ENCODE measurements at regions not wholly inside any gene's neighbourhood (a gene's known extent, or its start where the extent isn't known, plus 50 kb on each side); places are given as distances from the start of the nearest gene placed in this dataset.

GRCh38 chr18:25497151-25497794 lies 145.3 kb upstream of the ZNF521 start:
- TF ChIP-seq CTCF (IDR thresholded peaks at IDR 0.05; ENCODE audit: low read depth, low read length) = no peak
- Histone ChIP-seq H3K27ac (no peak overlapping the region), H3K27me3 (ENCODE audit: insufficient read depth, low read depth, severe bottlenecking) (peaks cover 6% of the 10 kb centered on the region), H3K4me3 (ENCODE audit: low read depth, low read length) (no peak overlapping the region), H3K36me3 (no peaks in the 10 kb centered on the region), H3K9me3 (ENCODE audit: severe bottlenecking) (no peaks in the 10 kb centered on the region)
- DNase-seq = no peak

GRCh38 chr18:25496544-25496943 lies 144.6 kb upstream of the ZNF521 start:
- Histone ChIP-seq H3K9me3 (ENCODE audit: severe bottlenecking) (no peaks in the 10 kb centered on the region), H3K36me3 (no peaks in the 10 kb centered on the region), H3K4me3 (ENCODE audit: low read depth, low read length) (no peak overlapping the region), H3K27me3 (ENCODE audit: insufficient read depth, low read depth, severe bottlenecking) (peaks cover 5% of the 10 kb centered on the region), H3K27ac (no peak overlapping the region)
- TF ChIP-seq CTCF (IDR thresholded peaks at IDR 0.05; ENCODE audit: low read depth, low read length) = no peak
- no peak for DNase-seq

GRCh38 chr18:25495606-25496005 lies 143.6 kb upstream of the ZNF521 start:
- H3K9me3 ChIP-seq (ENCODE audit: severe bottlenecking) = no peaks in the 10 kb centered on the region
- H3K27ac ChIP-seq = no peak overlapping the region
- DNase-seq = no peak
- H3K36me3 ChIP-seq = no peaks in the 10 kb centered on the region
- TF ChIP-seq CTCF (IDR thresholded peaks at IDR 0.05; ENCODE audit: low read depth, low read length) = no peak
- H3K4me3 ChIP-seq (ENCODE audit: low read depth, low read length) = no peak overlapping the region
- peaks cover 5% of the 10 kb centered on the region for H3K27me3 ChIP-seq (ENCODE audit: insufficient read depth, low read depth, severe bottlenecking)

- no peak for TF ChIP-seq CTCF (IDR thresholded peaks at IDR 0.05; ENCODE audit: low read depth, low read length)
- H3K4me3 ChIP-seq (ENCODE audit: low read depth, low read length) = no peak overlapping the region
- H3K36me3 ChIP-seq = no peaks in the 10 kb centered on the region
- peaks cover 12% of the 10 kb centered on the region for H3K27me3 ChIP-seq (ENCODE audit: insufficient read depth, low read depth, severe bottlenecking)
- DNase-seq = no peak
- no peak overlapping the region for H3K27ac ChIP-seq
- H3K9me3 ChIP-seq (ENCODE audit: severe bottlenecking) = no peaks in the 10 kb centered on the region
These were observed 142.9 kb upstream of the ZNF521 start for GRCh38 chr18:25494888-25495287.

GRCh38 chr18:25493401-25493800 lies 141.4 kb upstream of the ZNF521 start:
- no peaks in the 10 kb centered on the region for H3K9me3 ChIP-seq (ENCODE audit: severe bottlenecking)
- H3K36me3 ChIP-seq = no peaks in the 10 kb centered on the region
- H3K27ac ChIP-seq = no peak overlapping the region
- no peak for TF ChIP-seq CTCF (IDR thresholded peaks at IDR 0.05; ENCODE audit: low read depth, low read length)
- no peak for DNase-seq
- H3K4me3 ChIP-seq (ENCODE audit: low read depth, low read length) = no peak overlapping the region
- H3K27me3 ChIP-seq (ENCODE audit: insufficient read depth, low read depth, severe bottlenecking) = peaks cover 12% of the 10 kb centered on the region

- H3K36me3 ChIP-seq = no peaks in the 10 kb centered on the region
- H3K4me3 ChIP-seq (ENCODE audit: low read depth, low read length) = no peak overlapping the region
- H3K9me3 ChIP-seq (ENCODE audit: severe bottlenecking) = no peaks in the 10 kb centered on the region
- no peak overlapping the region for H3K27ac ChIP-seq
- no peak for TF ChIP-seq CTCF (IDR thresholded peaks at IDR 0.05; ENCODE audit: low read depth, low read length)
- peaks cover 12% of the 10 kb centered on the region for H3K27me3 ChIP-seq (ENCODE audit: insufficient read depth, low read depth, severe bottlenecking)
- DNase-seq = no peak
These were observed 138.3 kb upstream of the ZNF521 start for GRCh38 chr18:25490316-25490715.
